Ammon's horn (tissue), 1 donor: ENCODE measurements at regions not wholly inside any gene's neighbourhood (a gene's known extent, or its start where the extent isn't known, plus 50 kb on each side); places are given as distances from the start of the nearest gene placed in this dataset.
"Not testable (repeated sequence)": the region's sequence is repeated elsewhere in the genome, so short reads cannot be mapped to it uniquely, and the experiment has no call there.

Source experiments
- DNase-seq: peaks from one replicate; pipeline ENCODE4 v3.0.0-alpha.2; 2016; ENCODE audit warnings: low spot score

- DNase-seq: peak; percentile 10
Observed at GRCh38 chrX:25442499-25442898, 426.7 kb upstream of the ARX start.

- DNase-seq: no peak
Observed at GRCh38 chrX:25433307-25433706, 417.5 kb upstream of the ARX start.

GRCh38 chrX:25432396-25432795 lies 416.6 kb upstream of the ARX start:
- DNase-seq: no peak

GRCh38 chrX:25427873-25428555 lies 412.2 kb upstream of the ARX start:
- DNase-seq: no peak

- not testable (repeated sequence) for DNase-seq
Observed at GRCh38 chrX:25404163-25404562, 388.4 kb upstream of the ARX start.

- no peak for DNase-seq
Observed at GRCh38 chrX:25389266-25389665, 373.5 kb upstream of the ARX start.

GRCh38 chrX:25383196-25383595 lies 367.4 kb upstream of the ARX start:
- DNase-seq: peak; percentile 4

GRCh38 chrX:25356456-25356855 lies 340.7 kb upstream of the ARX start:
- no peak for DNase-seq

- DNase-seq: peak; percentile 58
Observed at GRCh38 chrX:25344161-25344936, 328.6 kb upstream of the ARX start.

- no peak for DNase-seq
Observed at GRCh38 chrX:25343060-25343459, 327.3 kb upstream of the ARX start.

- no peak for DNase-seq
Observed at GRCh38 chrX:25337841-25338240, 322.1 kb upstream of the ARX start.

GRCh38 chrX:25300994-25301393 lies 285.2 kb upstream of the ARX start:
- DNase-seq: no peak

- DNase-seq: no peak
Observed at GRCh38 chrX:25296850-25297249, 281.1 kb upstream of the ARX start.

GRCh38 chrX:25295466-25295865 lies 279.7 kb upstream of the ARX start:
- no peak for DNase-seq

- no peak for DNase-seq
Observed at GRCh38 chrX:25290132-25290531, 274.4 kb upstream of the ARX start.

GRCh38 chrX:25288676-25289075 lies 272.9 kb upstream of the ARX start:
- DNase-seq: no peak

- no peak for DNase-seq
Observed at GRCh38 chrX:25287521-25287920, 271.8 kb upstream of the ARX start.

GRCh38 chrX:25285598-25285997 lies 269.8 kb upstream of the ARX start:
- no peak for DNase-seq

- DNase-seq: no peak
Observed at GRCh38 chrX:25279510-25279909, 263.7 kb upstream of the ARX start.

- DNase-seq: no peak
Observed at GRCh38 chrX:25278341-25278740, 262.6 kb upstream of the ARX start.

- no peak for DNase-seq
Observed at GRCh38 chrX:25277574-25277973, 261.8 kb upstream of the ARX start.

- DNase-seq: no peak
Observed at GRCh38 chrX:25275159-25275558, 259.4 kb upstream of the ARX start.

- no peak for DNase-seq
Observed at GRCh38 chrX:25241461-25241860, 225.7 kb upstream of the ARX start.

GRCh38 chrX:25226151-25226550 lies 210.4 kb upstream of the ARX start:
- DNase-seq: no peak
